B cell (primary cell): ENCODE measurements at regions not wholly inside any gene's neighbourhood (a gene's known extent, or its start where the extent isn't known, plus 50 kb on each side); places are given as distances from the start of the nearest gene placed in this dataset.

Source experiments
- ATAC-seq: fragments of 200-7000 bp; cut with Tn5 transposase; one replicate; pipeline ENCODE4 v1.10.0; 2021; ENCODE audit warnings: low read depth, mild to moderate bottlenecking, moderate number of reproducible peaks, moderate library complexity
- CTCF ChIA-PET: fragments of 350-600 bp; sonication (Branson Sonifier 250); formaldehyde crosslinking; loops from one replicate; lab custom pipeline; 2021; ENCODE audit warnings: antibody characterized with exemption, inconsistent platforms; lab: Charles Lee
- POLR2A ChIA-PET: fragments of 350-600 bp; sonication (Branson Sonifier 250); formaldehyde crosslinking; loops from one replicate; lab custom pipeline; 2021; ENCODE audit warnings: antibody characterized with exemption; lab: Charles Lee
- DNase-seq: peaks from one replicate; pipeline ENCODE4 v3.0.0; 2013
- H2AFZ ChIP-seq: 2 replicates; pipeline ENCODE4 v1.6.1; 2012; ENCODE audit warnings: mild to moderate bottlenecking, low read depth, low read length; ENCODE audit not compliant: insufficient read depth, poor library complexity, severe bottlenecking
- H3K27ac ChIP-seq, 2 donors: 1 replicate in 1 of 2; 2 replicates in 1 of 2; pipeline ENCODE4 v1.5.1; 2012 to 2013; ENCODE audit warnings: low read length in 2 of 2, mild to moderate bottlenecking in 2 of 2, moderate library complexity in 1 of 2
- H3K27me3 ChIP-seq, 4 experiments: fragments of 200-600 bp in 1 of 4; sonication (generic) in 1 of 4; replicated peaks in 1 of 4; 1 replicate in 2 of 4; 2 replicates in 2 of 4; pipeline versions ENCODE4 v1.6.1 to v1.7.0; 2013 to 2016; ENCODE audit warnings: low read length in 3 of 4, mild to moderate bottlenecking in 2 of 4, mixed read lengths in 1 of 4, moderate library complexity in 1 of 4; ENCODE audit not compliant: insufficient read depth in 4 of 4, control insufficient read depth in 3 of 4; ENCODE audit errors: control extremely low read depth in 1 of 4
- H3K36me3 ChIP-seq, 2 experiments: replicated peaks in 1 of 2; 1 replicate in 1 of 2; 2 replicates in 1 of 2; pipeline versions ENCODE4 v1.6.1 to v1.7.1; 2013; ENCODE audit warnings: low read length in 1 of 2; ENCODE audit not compliant: insufficient read depth in 2 of 2, control insufficient read depth in 1 of 2; ENCODE audit errors: control extremely low read depth in 1 of 2, extremely low read depth in 1 of 2
- H3K4me1 ChIP-seq, 2 donors: fragments of 200-600 bp in 1 of 2; sonication (generic) in 1 of 2; 1 replicate in 1 of 2; 2 replicates in 1 of 2; pipeline versions ENCODE4 v1.5.1 to v1.6.1; 2013 to 2017; ENCODE audit warnings: low read length in 2 of 2; ENCODE audit not compliant: control insufficient read depth in 2 of 2, insufficient read depth in 2 of 2
- H3K4me2 ChIP-seq: replicated peaks from 2 replicates; pipeline ENCODE3; 2012; ENCODE audit warnings: mild to moderate bottlenecking, low read depth, low read length; ENCODE audit not compliant: poor library complexity, severe bottlenecking
- H3K4me3 ChIP-seq, 5 experiments: fragments of 200-600 bp in 1 of 5; sonication (generic) in 1 of 5; 1 replicate in 3 of 5; 2 replicates in 2 of 5; pipeline versions ENCODE4 v1.5.1 to v1.7.0; 2011 to 2016; ENCODE audit warnings: low read length in 4 of 5, mild to moderate bottlenecking in 4 of 5, low read depth in 2 of 5, control low read depth in 1 of 5, moderate library complexity in 1 of 5; ENCODE audit not compliant: insufficient read depth in 1 of 5; ENCODE audit errors: control extremely low read depth in 1 of 5, extremely low read depth in 1 of 5
- H3K79me2 ChIP-seq: fragments of 200-600 bp; sonication (generic); one replicate; pipeline ENCODE4 v1.6.0; 2016; ENCODE audit warnings: low read length; ENCODE audit not compliant: control insufficient read depth, insufficient read depth
- H3K9ac ChIP-seq: fragments of 200-600 bp; sonication (generic); 2 replicates; pipeline ENCODE4 v1.6.1; 2017; ENCODE audit warnings: mild to moderate bottlenecking, low read length, moderate library complexity
- H3K9me3 ChIP-seq, 3 donors: one replicate each; pipeline versions ENCODE4 v1.6.1 to v1.7.1; 2013; ENCODE audit warnings: low read length in 2 of 3; ENCODE audit not compliant: control insufficient read depth in 2 of 3, insufficient read depth in 1 of 3; ENCODE audit errors: control extremely low read depth in 1 of 3
- H4K20me1 ChIP-seq: 2 replicates; pipeline ENCODE4 v1.6.0; 2012; ENCODE audit warnings: mild to moderate bottlenecking, low read length; ENCODE audit not compliant: insufficient read depth, control insufficient read depth, poor library complexity, severe bottlenecking
- H3K27ac Mint-ChIP-seq: one replicate; pipeline ENCODE4 v1.8.0; 2021; ENCODE audit warnings: mixed read lengths
- H3K27me3 Mint-ChIP-seq: one replicate; pipeline ENCODE4 v1.8.0; 2021; ENCODE audit warnings: mixed read lengths
- H3K4me1 Mint-ChIP-seq: one replicate; pipeline ENCODE4 v1.8.0; 2021; ENCODE audit warnings: mixed read lengths
- H3K4me3 Mint-ChIP-seq: one replicate; pipeline ENCODE4 v1.8.0; 2021; ENCODE audit warnings: mixed read lengths
- H3K9me3 Mint-ChIP-seq: one replicate; pipeline ENCODE4 v1.8.0; 2022; ENCODE audit warnings: mixed read lengths; ENCODE audit not compliant: insufficient read depth
- CTCF ChIP-seq: fragments of 200-600 bp; IDR thresholded peaks from one replicate; pipeline ENCODE4 v1.8.0; 2022; ENCODE audit warnings: antibody characterized with exemption, mild to moderate bottlenecking
- EZH2 ChIP-seq: IDR thresholded peaks from 2 replicates; pipeline ENCODE4 v1.6.1; 2012; ENCODE audit warnings: borderline replicate concordance, low read depth, mild to moderate bottlenecking, moderate library complexity, low read length; ENCODE audit not compliant: insufficient read depth, poor library complexity, severe bottlenecking
- WGBS: methylation state at CpG from one replicate; pipeline ENCODE4 v1.1.5; 2013; ENCODE audit warnings: missing lambda C conversion rate; ENCODE audit not compliant: insufficient coverage; 5-methylcytosine and 5-hydroxymethylcytosine counted together
- intact Hi-C: fragments of 100-400 bp; cut with micrococcal nuclease; formaldehyde crosslinking; loops from one replicate; pipeline ENCODE4 v1.10.0; 2022

DNA sequence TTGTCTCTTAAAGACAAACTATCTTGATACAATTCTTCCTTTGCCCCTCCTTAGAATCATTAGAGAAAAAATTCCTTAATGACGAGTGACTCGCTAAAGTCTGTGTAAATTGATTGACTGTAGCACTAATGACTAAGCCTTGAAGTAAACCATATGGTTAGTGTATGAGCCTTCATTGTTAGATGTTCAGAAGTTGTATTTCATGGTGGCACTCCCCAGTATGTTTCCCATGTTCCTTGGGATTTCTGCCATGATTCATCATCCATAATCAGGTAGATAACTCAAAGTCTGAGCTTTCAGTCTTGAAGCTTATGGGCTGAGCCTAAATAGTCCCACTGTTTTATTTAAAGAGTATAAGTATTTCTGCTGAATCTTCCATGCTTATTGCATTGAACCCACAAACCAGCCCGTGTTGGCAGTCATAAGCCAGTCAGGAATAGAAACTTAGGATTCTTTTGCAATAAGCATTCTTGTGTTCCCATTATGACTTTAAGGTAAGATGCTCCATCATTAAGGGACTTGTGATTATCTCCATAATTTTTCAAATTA lies 371.2 kb upstream of the RARB start:
- no peak overlapping the region for H3K27ac Mint-ChIP-seq
- H3K27me3 Mint-ChIP-seq = no peaks in the 10 kb centered on the region
- H3K4me3 Mint-ChIP-seq = no peak overlapping the region
- H3K4me3 ChIP-seq = no peak overlapping the region
- no peaks in the 10 kb centered on the region for H3K36me3 ChIP-seq
- H3K9me3 ChIP-seq = no peaks in the 10 kb centered on the region
- TF ChIP-seq CTCF (no peak), EZH2 (no peak)
- H2AFZ ChIP-seq = no peak overlapping the region
- H3K4me1 ChIP-seq = no peaks in the 10 kb centered on the region
- WGBS = no CpG with 5 or more reads among the region's 3 CpGs
- H3K4me2 ChIP-seq = no peak overlapping the region
- no peak overlapping the region for H3K9ac ChIP-seq
- POLR2A ChIA-PET = no interaction called here
- H3K9me3 Mint-ChIP-seq = no peaks in the 10 kb centered on the region
- intact Hi-C loops = no loop called here
- no peak overlapping the region for H3K27ac ChIP-seq
- H3K27me3 ChIP-seq = no peaks in the 10 kb centered on the region
- H4K20me1 ChIP-seq = no peaks in the 10 kb centered on the region
- ATAC-seq (no peak), DNase-seq (no peak)
- no peaks in the 10 kb centered on the region for H3K79me2 ChIP-seq
- CTCF ChIA-PET = no interaction called here
- H3K4me1 Mint-ChIP-seq = no peaks in the 10 kb centered on the region

- intact Hi-C loops = no loop called here
Observed at GRCh38 chr3:25057379-25057778, 370.7 kb upstream of the RARB start.

More at GRCh38 chr3:25057379-25057778, 370.7 kb upstream of the RARB start:
- Histone ChIP-seq H3K36me3 (no peaks in the 10 kb centered on the region), H3K4me1 (no peaks in the 10 kb centered on the region), H3K9me3 (no peaks in the 10 kb centered on the region), H3K4me3 (no peak overlapping the region), H3K79me2 (no peaks in the 10 kb centered on the region), H4K20me1 (no peaks in the 10 kb centered on the region), H3K27ac (no peak overlapping the region), H3K9ac (no peak overlapping the region), H3K4me2 (no peak overlapping the region), H3K27me3 (no peaks in the 10 kb centered on the region), H2AFZ (no peak overlapping the region)
- H3K4me1 Mint-ChIP-seq = no peaks in the 10 kb centered on the region
- no CpG with 5 or more reads among the region's 1 CpG for WGBS
- no peak overlapping the region for H3K4me3 Mint-ChIP-seq
- no peaks in the 10 kb centered on the region for H3K9me3 Mint-ChIP-seq
- CTCF ChIA-PET = no interaction called here
- no peak overlapping the region for H3K27ac Mint-ChIP-seq
- no peak for ATAC-seq
- TF ChIP-seq CTCF (no peak), EZH2 (no peak)
- DNase-seq = no peak
- H3K27me3 Mint-ChIP-seq = no peaks in the 10 kb centered on the region
- POLR2A ChIA-PET = no interaction called here
